GM10248 (cell line): ENCODE measurements at regions not wholly inside any gene's neighbourhood (a gene's known extent, or its start where the extent isn't known, plus 50 kb on each side); places are given as distances from the start of the nearest gene placed in this dataset.

Experiments
- CTCF ChIA-PET: fragments of 300-600 bp; sonication (Branson Sonifier 250); formaldehyde crosslinking; extraction: SDS; loops from one replicate; lab custom pipeline; 2021; ENCODE audit warnings: antibody characterized with exemption; lab: Yijun Ruan, JAX
- POLR2A ChIA-PET: fragments of 350-650 bp; sonication (Branson Sonifier 250); formaldehyde crosslinking; extraction: SDS; loops from one replicate; lab custom pipeline; 2020; ENCODE audit warnings: antibody characterized with exemption; lab: Yijun Ruan, JAX
- DNase-seq: peaks from one replicate; pipeline ENCODE4 v3.0.0; 2012; ENCODE audit errors: extremely low spot score
- TF ChIP-seq, protein P1 (sequence below): IDR thresholded peaks from 2 replicates; pipeline ENCODE4 v1.5.1; 2012; ENCODE audit warnings: mild to moderate bottlenecking, low read depth; ENCODE audit errors: extremely low read depth, missing control alignments, control extremely low read depth

DNA sequence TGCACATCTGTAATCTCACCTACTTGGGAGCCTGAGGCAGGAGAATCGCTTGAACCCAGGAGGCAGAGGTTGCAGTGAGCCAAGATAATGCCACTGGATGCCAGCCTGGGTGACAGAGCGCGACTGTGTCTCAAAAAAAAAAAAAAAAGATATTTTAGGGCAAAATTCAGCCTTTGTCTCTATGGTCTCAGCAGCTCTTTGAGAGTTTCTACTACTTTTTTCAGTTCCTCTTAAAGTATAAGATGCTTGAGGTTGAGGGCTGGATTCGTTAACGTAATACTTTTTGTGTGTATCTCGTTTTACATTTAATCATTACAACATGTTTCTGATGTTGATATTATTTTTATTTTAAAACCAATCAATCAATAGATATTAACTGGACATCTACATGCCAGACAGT is 381.2 kb upstream of the TBL1XR1 start:
- no peak for DNase-seq
- CTCF ChIA-PET, result no interaction called here
- TF ChIP-seq, protein P1, sequence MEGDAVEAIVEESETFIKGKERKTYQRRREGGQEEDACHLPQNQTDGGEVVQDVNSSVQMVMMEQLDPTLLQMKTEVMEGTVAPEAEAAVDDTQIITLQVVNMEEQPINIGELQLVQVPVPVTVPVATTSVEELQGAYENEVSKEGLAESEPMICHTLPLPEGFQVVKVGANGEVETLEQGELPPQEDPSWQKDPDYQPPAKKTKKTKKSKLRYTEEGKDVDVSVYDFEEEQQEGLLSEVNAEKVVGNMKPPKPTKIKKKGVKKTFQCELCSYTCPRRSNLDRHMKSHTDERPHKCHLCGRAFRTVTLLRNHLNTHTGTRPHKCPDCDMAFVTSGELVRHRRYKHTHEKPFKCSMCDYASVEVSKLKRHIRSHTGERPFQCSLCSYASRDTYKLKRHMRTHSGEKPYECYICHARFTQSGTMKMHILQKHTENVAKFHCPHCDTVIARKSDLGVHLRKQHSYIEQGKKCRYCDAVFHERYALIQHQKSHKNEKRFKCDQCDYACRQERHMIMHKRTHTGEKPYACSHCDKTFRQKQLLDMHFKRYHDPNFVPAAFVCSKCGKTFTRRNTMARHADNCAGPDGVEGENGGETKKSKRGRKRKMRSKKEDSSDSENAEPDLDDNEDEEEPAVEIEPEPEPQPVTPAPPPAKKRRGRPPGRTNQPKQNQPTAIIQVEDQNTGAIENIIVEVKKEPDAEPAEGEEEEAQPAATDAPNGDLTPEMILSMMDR, result no peak
- POLR2A ChIA-PET, result no interaction called here

DNA sequence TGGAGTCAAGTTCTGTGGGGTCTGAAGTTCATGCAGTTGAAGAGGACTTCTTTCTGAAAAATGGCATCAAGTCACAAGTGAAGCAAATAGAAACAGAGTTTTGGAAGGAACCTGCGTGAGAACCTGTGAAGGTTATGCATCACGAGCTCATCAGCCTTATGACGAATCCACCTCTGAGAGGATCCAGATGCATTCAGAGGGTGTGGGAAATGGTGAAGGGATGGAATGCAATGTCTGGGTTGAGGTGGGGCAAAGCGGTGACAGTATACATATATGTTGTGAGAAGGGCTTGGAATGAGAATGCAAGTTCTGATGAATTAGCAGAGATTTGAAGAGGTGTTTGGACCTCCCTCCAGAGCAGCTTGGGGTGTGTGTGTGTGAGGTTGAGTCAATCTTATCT is 382.1 kb upstream of the TBL1XR1 start:
- POLR2A ChIA-PET, result no interaction called here
- no peak for DNase-seq
- TF ChIP-seq, protein P1, result no peak
- CTCF ChIA-PET, result interaction anchor here (1.6 to 1.9 kb wide), 2 partner anchors 13 to 28 kb away, joined by 3 to 7 read pairs; no protein-coding TSS in a partner anchor

DNA sequence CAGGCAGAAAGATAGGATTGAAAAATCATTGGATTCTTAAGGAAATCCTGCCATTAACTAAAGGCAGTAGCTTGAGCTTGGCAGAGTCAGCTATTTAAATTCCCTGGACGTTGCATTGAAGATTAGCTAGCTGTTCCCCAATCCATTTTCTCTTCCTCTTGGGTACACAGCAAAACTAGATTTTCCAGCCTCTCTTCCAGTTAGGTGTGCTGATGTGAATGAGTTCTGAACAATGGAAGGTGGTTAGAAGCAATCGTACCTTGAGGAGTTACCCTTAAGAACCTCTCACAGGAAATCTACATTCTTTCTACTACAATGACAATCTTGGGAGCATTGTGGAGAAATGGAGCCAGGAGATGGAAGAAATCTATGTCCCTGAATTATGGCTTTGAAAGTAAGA is 383.2 kb upstream of the TBL1XR1 start:
- ChIA-PET CTCF (interaction anchor here (1.6 to 1.9 kb wide), 2 partner anchors 12 to 29 kb away, joined by 3 to 7 read pairs; no protein-coding TSS in a partner anchor), POLR2A (no interaction called here)
- TF ChIP-seq, protein P1, result no peak
- DNase-seq, result no peak

DNA sequence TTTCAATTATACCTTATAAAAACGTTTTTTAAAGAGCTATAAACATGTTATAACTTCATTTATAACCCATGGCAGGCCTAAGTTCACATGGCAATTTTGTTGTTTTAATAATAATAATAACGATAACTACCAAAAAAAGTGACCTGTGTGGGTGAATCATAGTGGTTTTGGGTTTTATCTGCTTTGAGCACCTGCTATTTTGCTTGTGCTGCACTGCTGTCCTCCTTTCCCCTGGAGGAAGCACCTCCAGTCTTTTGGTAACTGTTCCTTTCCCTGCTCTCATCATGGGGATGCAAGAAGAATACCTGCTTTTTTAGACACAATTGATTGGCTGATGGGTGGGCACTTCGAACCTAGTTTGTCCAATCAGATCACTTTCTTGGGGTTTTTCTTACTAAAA is 388.0 kb upstream of the TBL1XR1 start:
- CTCF ChIA-PET, result interaction anchor here (1.2 kb wide), 1 partner anchor 16 kb away, joined by 4 read pairs; no protein-coding TSS in a partner anchor
- POLR2A ChIA-PET, result no interaction called here
- no peak for DNase-seq
- TF ChIP-seq, protein P1, result no peak

DNA sequence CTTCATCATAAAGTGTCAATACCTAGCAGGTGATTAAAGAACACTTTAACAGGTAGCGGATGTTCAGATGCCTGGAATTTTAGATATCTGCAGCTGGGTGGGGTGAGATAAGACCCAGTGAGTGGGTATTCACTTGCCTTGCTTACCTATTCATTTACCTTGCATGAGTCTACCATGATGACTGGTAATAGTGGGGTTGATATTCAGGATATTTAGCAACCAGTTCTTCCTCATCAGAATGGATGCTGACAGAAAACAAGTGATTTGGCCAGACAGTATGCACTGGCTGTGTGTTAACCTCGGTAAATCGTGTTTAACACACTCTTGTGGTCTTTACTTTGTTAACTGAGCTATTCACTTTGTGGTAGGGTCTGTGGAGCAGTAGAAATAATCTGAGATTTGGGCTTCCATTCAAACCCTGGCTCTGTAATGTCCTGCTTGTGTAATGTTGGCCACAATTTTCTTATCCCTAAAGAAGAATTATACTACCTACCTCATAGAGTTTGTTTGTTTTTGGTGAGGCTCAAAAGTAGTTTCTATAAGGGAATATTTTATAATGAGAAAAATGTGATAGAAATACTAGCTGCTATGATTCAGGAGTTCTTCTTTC is 391.9 kb upstream of the TBL1XR1 start:
- TF ChIP-seq, protein P1, result no peak
- ChIA-PET POLR2A (no interaction called here), CTCF (interaction anchor here (0.7 to 1.6 kb wide), 4 partner anchors 12 to 60 kb away, joined by 3 to 8 read pairs (median 4); no protein-coding TSS in a partner anchor)
- DNase-seq, result no peak

DNA sequence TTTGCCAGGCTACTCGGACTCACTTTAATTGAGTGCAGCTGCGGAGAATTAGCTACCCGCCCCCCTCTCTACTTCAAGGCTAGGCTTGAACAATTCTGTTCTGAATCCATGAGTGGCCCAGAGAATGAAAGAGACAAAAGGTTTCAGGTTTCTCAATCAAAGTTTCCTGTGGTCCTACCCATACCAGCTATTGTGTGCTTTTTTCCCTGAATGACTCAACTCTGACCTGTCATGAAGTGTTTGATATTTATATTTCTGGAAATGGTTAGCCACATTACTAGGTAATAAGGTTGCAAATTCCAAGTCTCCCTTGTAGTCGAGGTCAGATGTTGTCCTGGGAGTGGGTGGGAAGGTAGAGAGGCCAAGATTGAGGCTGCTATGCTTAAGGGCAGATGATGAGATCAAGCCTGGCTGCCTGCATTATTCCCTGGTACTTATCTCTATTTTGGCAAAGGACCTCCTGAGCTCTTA is 392.7 kb upstream of the TBL1XR1 start:
- peak; percentile 34 for DNase-seq
- CTCF ChIA-PET, result interaction anchor here (0.7 to 1.6 kb wide), 4 partner anchors 13 to 59 kb away, joined by 3 to 8 read pairs (median 4); no protein-coding TSS in a partner anchor
- TF ChIP-seq, protein P1, result no peak
- POLR2A ChIA-PET, result no interaction called here
